GM19035 (cell line): ENCODE measurements at regions not wholly inside any gene's neighbourhood (a gene's known extent, or its start where the extent isn't known, plus 50 kb on each side); places are given as distances from the start of the nearest gene placed in this dataset.

ENCODE experiments used
- ATAC-seq: cut with Tn5 transposase; IDR thresholded peaks from one replicate; pipeline ENCODE4 v1.9.1; 2021; ENCODE audit not compliant: unreplicated experiment

DNA sequence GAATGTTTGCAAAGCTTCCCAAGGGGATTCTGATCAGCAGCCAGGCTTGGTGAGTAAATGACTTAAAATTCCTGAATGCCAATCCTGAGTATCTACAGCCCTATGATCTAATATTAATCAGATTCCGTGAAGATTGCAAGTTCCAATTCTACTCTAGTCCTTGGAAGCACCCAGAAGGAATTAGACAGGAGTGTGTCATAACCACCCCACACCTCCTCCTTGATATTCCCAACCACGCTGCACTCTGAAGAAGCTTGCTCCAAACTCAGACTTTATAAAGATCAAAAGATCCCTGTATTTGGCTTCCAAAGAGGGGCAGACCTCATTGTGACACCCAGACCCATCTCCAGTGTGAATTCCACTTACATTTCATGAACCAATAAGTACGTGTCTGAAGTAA is 306.0 kb downstream of the BCL11B start:
- no peak for ATAC-seq

- no peak for ATAC-seq
Measured at GRCh38 chr14:98966475-98967162, 305.4 kb downstream of the BCL11B start.

DNA sequence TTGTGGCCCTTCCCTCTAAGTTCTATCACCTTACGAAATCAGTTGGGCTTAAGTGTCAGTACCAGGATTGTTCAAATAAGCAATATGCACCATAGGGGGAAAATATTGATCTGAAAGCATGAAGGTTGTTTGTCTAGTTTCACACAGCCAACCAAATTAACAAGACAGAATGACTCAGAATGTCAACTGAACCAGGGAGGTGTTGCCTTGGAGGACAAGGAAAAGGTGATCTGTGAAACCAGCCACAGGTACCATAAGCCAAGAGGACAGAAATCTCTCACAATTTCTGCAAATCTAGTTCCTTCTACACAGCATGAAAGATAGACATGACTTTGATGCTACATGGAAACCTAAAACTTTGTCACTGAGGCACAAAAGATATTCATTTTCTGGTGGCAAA is 297.9 kb downstream of the BCL11B start:
- no peak for ATAC-seq

DNA sequence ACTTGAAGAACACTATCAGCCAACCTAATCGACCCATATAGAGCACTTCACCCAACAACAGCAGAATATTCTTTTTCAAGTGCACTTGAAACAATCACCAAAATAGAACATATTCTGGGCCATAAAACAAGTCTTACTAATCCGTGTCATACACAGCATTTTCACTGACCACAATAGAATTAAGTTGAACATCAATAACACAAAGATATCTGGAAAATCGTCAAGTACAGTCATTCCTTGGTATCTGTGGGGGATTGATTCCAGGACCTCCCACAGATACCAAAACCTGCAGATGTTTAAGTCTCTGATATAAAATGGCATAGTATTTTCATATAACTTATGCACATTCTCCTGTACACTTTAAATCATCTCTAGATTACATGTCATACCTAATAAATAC is 295.7 kb downstream of the BCL11B start:
- no peak for ATAC-seq

GRCh38 chr14:98977451-98977850 is 294.5 kb downstream of the BCL11B start:
- ATAC-seq, result no peak

DNA sequence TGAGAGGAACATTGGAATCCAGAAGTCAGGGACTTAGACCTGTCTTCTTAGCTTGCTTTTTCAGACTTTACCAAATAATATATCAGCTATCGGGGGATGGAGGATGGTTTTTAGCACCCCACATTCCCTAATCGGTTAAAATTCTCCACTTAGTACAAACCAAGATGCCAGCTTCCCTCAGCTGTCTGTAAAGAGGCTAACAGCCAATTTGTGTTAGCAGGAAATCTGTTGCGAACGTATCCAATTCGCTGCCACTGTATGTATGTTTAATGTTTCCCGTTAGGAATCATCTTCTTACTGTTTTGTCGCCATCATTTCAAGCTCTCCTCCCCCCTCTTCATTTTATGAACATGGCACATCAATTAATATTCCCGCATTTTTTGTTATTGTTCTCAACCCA is 289.0 kb downstream of the BCL11B start:
- ATAC-seq, result no peak

GRCh38 chr14:98984027-98984718 is 287.8 kb downstream of the BCL11B start:
- no peak for ATAC-seq

DNA sequence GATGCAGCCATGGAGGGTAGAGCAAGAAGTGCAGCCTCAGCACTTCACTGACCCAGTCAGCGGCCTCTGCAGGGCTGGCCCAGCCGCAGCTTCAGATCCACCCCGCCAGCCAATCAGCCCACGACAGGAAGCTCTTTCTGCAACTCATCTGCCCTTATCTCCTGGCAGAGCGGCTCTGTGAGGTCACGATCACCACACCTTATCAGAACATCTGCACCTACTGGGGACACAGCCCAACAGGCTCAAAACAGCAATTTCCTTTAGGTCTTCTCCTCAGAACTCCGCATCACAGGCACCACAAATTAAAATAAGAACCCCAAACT is 287.3 kb downstream of the BCL11B start:
- ATAC-seq, result no peak

GRCh38 chr14:98993818-98994217 is 278.2 kb downstream of the BCL11B start:
- no peak for ATAC-seq

DNA sequence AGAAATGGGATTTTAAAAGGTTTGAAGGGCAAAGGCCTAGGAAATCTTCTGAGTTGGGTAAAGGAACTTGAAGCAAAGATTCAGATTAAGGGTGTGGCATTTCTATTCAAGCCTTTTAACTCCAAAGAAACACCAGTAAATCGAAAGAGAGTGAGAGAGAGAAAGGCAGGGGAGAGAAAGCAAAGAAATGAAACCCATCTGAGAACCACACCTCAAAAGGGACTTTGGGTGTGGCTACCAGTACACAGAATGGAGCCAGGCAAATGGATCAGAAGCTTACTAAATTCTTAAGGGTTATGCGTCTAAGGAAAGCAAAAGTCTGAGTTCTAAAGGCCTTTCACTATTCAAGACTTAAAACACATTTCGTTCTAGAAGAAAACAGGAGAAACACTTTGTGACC is 277.4 kb downstream of the BCL11B start:
- ATAC-seq, result no peak

DNA sequence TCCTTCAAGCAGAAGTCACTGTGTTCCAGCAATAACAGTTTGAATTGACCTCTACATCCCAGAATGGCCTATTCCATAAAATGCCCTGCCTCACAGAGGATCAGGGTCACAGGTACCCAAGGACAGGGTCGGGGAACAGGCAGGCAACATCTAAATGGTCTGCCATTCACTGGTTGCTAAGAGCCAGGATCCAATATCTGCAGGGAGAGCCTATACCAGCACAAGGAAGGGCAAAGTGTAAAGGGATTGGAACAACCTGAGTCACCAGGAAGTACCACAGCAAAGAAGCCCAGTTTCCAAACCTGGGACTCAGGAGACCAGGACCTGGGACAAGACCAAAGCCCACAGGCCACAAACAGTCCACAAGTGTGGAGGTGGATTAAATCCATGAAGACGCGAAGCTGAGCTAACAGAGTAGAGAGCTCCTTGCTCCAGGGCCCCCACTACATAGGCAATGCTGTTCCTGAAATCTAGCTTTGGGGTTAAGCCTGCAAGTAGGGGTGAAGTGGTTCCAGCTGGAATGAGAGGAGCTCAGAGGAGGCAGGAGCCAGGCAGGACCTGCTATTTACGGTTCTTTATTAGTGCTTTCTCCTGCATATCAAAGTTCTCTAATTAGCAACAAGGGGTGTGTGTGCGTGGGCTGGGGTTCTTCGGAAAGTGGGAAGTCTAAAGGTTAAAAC is 274.3 kb downstream of the BCL11B start:
- no peak for ATAC-seq

GRCh38 chr14:98999345-98999744 is 272.7 kb downstream of the BCL11B start:
- no peak for ATAC-seq

DNA sequence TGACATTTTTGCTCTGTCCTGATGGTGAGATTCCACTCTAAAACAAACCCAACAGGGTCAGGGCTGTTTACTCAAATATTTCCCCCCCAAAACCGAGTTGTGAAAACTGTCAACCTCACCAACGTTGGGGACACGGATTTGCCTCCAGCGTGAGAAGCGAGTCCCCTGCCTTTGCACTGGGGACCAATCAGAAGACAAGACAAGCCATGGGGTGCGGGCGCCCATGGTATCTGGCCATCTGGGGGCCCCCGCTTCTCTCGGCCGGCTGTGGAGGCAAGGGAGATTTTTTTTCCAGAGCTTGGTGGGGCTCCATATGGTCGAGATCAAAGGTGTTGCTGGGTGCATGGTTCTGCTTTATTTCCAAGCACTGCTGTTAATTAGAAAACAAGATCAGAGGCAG is 272.1 kb downstream of the BCL11B start:
- ATAC-seq, result no peak

DNA sequence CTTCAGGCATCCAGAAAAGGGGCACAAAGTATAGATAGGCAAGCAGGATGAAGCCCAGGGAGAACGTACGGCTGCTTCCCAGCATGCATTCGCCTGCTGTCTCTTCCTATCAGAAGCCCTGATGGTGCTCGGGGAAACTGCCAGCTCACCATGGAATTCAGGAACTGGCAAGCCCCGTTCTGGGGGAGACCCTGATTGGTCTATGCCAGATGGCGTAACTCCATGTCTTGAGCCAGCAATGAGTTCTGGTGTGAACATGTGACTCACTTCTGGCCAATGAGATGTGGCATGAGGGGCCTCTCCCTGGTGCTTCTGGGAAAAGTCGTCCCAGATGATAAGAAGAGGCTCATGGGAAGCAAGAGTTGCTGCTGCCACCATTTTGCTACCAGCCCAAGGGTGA is 270.8 kb downstream of the BCL11B start:
- ATAC-seq, result no peak

DNA sequence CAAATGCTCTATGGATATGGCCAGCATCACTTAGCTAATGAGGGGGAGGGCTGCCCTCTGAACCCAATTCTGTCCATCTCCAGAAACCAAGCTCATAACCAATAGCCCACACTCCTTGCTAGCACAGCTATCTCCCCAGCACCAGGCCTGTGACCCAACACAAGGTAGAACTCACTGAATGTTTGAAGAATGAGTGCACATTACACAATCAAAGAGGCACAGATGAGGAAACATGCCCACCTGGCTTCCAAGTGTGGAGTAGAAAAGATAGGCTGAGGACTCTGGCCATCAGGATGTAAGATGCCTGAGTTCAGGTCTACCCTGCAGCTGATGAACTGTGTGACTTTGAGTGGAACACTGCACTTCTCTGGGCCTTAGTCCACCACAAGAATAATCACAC is 268.4 kb downstream of the BCL11B start:
- no peak for ATAC-seq

- ATAC-seq, result no peak
Measured at GRCh38 chr14:99004112-99004511, 267.9 kb downstream of the BCL11B start.

DNA sequence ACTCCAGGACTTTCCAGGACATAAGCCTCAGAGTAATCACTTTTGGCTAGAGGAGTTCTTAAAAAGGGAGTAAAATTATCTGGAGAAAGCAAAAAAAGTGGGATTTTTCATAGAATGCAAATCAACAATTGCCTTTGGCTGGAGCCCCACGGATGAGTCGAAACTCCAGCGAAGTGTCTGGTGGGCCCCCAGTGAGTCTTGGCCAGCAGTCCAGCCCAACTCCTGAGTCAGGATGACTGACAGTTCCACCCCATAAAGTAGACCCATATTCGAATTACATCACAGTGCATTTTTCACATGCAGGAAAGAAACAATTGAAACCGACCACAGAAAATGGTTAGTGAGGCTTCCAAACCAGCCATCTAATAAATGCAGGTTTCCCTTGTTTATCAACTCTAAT is 265.7 kb downstream of the BCL11B start:
- no peak for ATAC-seq

GRCh38 chr14:99007795-99008194 is 264.2 kb downstream of the BCL11B start:
- no peak for ATAC-seq

DNA sequence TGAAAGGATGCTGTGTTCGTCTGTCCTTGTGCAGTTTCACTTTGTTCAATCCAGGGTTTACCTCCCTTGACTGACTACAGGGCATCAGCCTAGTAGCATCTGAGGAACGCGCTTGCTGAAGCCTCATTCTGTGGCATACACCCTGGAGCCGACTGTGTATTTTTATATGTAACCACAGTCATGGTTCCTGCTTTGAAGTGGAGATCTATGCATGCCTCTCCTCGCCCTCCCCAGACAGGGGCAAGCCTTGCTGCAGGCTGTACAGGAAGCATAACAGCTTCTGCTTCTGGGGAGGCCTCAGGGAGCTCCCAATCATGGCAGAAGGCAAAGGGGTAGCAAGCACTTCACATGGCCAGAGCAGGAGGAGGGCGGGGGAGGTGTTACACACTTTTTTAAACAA is 262.1 kb downstream of the BCL11B start:
- ATAC-seq, result no peak

DNA sequence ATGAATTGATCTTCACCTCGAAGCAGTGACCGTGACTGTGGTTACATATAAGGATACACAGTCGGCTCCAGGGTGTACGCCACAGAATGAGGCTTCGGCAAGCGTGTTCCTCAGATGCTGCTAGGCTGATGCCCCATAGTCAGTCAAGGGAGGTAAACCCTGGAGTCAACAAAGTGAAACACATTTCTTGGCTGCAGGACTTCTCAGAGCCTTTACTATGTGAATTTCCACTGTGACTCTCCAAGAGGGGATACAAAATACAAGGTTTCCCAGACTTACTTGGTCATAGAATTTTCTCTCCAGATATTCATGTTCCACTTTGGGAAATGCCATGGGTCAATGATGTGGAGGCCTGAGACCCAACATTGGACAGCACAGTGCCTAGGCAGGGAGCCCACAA is 260.6 kb downstream of the BCL11B start:
- no peak for ATAC-seq

- ATAC-seq, result no peak
Measured at GRCh38 chr14:99012703-99013102, 259.3 kb downstream of the BCL11B start.

DNA sequence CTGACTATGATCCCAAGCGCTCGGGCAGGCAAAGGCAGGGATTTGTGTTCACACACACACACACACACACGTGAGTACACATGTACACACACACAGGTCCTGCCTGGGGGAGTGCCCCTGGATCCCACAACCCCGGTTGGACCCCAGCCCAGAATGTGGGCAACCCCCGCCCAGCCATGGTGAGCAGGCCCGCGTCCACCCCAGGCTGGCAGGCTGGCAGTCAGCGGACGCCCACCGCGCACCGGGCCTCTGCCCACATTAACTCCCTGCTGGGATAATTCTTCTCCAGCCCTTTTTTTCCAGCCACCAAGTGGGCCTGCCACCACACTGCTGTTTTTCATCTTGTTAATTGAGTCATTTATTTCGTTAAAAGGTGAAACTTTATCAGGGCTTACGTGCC is 256.2 kb downstream of the BCL11B start:
- ATAC-seq, result no peak

DNA sequence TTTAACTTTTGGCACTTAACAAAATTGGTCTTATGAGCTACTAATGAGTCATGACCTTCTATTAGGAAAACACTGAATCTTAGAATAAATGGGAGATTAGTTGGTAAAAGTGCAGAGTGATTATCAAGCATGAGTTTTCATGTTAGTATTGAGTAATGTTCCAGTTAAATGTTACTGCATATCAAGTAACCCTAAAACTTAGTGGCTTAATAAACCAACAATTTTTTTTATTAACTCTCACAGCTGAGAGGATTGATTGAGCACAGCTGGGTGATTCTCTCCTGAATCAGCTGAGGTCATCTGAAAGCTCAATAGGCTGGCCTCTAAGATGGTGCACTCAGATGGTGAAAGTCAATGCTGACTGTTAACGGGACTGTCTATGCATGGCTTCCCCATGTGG is 248.6 kb downstream of the BCL11B start:
- ATAC-seq, result no peak
